SKM-1 treated with dmso at 0.1 percent for 144 hours (cell line): ENCODE measurements at regions not wholly inside any gene's neighbourhood (a gene's known extent, or its start where the extent isn't known, plus 50 kb on each side); places are given as distances from the start of the nearest gene placed in this dataset.
A peak's percentile ranks its signal among the peaks of the same experiment; 100 is the strongest.
"Not testable (repeated sequence)": the region's sequence is repeated elsewhere in the genome, so short reads cannot be mapped to it uniquely, and the experiment has no call there.

Experiments used
- DNase-seq: peaks from one replicate; lab custom pipeline; 2025; ENCODE audit not compliant: unreplicated experiment; lab: John Stamatoyannopoulos, UW

GRCh38 chr3:4897765-4898453 lies 81.3 kb upstream of the BHLHE40 start:
- no peak for DNase-seq

- DNase-seq = no peak
Observed at GRCh38 chr3:4898454-4899313, 80.6 kb upstream of the BHLHE40 start.

GRCh38 chr3:4899710-4900109 lies 79.5 kb upstream of the BHLHE40 start:
- DNase-seq = no peak

GRCh38 chr3:4900298-4900697 lies 78.9 kb upstream of the BHLHE40 start:
- DNase-seq = no peak

GRCh38 chr3:4904811-4905695 lies 74.2 kb upstream of the BHLHE40 start:
- DNase-seq = peak; percentile 10

- no peak for DNase-seq
Observed at GRCh38 chr3:4906107-4906621, 73.1 kb upstream of the BHLHE40 start.

- DNase-seq = no peak
Observed at GRCh38 chr3:4907050-4907449, 72.2 kb upstream of the BHLHE40 start.

GRCh38 chr3:4907643-4908432 lies 71.4 kb upstream of the BHLHE40 start:
- DNase-seq = no peak

- no peak for DNase-seq
Observed at GRCh38 chr3:4908433-4909156, 70.6 kb upstream of the BHLHE40 start.

- DNase-seq = no peak
Observed at GRCh38 chr3:4914464-4914863, 64.8 kb upstream of the BHLHE40 start.

- DNase-seq = not testable (repeated sequence)
Observed at GRCh38 chr3:4921589-4921988, 57.6 kb upstream of the BHLHE40 start.

- no peak for DNase-seq
Observed at GRCh38 chr3:4926892-4927291, 52.3 kb upstream of the BHLHE40 start.

- no peak for DNase-seq
Observed at GRCh38 chr3:4928277-4928789, 50.9 kb upstream of the BHLHE40 start.
